GM12878 (cell line): ENCODE measurements at regions not wholly inside any gene's neighbourhood (a gene's known extent, or its start where the extent isn't known, plus 50 kb on each side); places are given as distances from the start of the nearest gene placed in this dataset.

Source experiments
- ATAC-seq: fragments of 200-7000 bp; cut with Tn5 transposase; 3 replicates; pipeline ENCODE4 v1.9.1; 2020; ENCODE audit warnings: mild to moderate bottlenecking, moderate library complexity
- BruUV-seq: library from RNA; stranded (reverse); fragments of 400-500 nt; replicated peaks from 2 replicates; lab custom pipeline; 2021; lab: Mats Ljungman, UMichigan
- CTCF ChIA-PET: fragments of 300-600 bp; sonication (Branson Sonifier 250); formaldehyde crosslinking; extraction: SDS; loops from one replicate; lab custom pipeline; 2021; ENCODE audit warnings: inconsistent platforms; lab: Yijun Ruan, JAX
- POLR2A ChIA-PET: fragments of 350-600 bp; formaldehyde crosslinking; extraction: SDS; loops from one replicate; lab custom pipeline; 2021; ENCODE audit warnings: inconsistent platforms; lab: Charles Lee
- RAD21 ChIA-PET: fragments of 300-600 bp; sonication (Branson Sonifier 250); formaldehyde crosslinking; loops from one replicate; lab custom pipeline; 2023; ENCODE audit warnings: antibody characterized with exemption; ENCODE audit not compliant: unreplicated experiment; lab: Charles Lee
- SMC1A ChIA-PET: fragments of 300-600 bp; sonication (Branson Sonifier 250); formaldehyde crosslinking; loops from one replicate; lab custom pipeline; 2023; ENCODE audit not compliant: unreplicated experiment, uncharacterized antibody; lab: Charles Lee
- DNase-seq: peaks from one replicate; pipeline ENCODE4 v3.0.0-alpha.2; 2011; ENCODE audit warnings: low read depth, low spot score
- FAIRE-seq: peaks from 3 replicates; lab custom pipeline; 2011; peaks lifted over from hg19 to GRCh38; lab: Jason Lieb, UNC
- H2AFZ ChIP-seq: 2 replicates; pipeline ENCODE4 v1.6.0; 2011; ENCODE audit warnings: low read depth, low read length, control low read depth; ENCODE audit not compliant: control insufficient read depth
- H3K27ac ChIP-seq: 2 replicates; pipeline ENCODE4 v1.5.1; 2011; ENCODE audit warnings: control low read depth; ENCODE audit not compliant: control insufficient read depth, insufficient read depth
- H3K27me3 ChIP-seq, 2 experiments: replicated peaks in 1 of 2; 2 replicates each; pipeline versions ENCODE4 v1.6.0 to v1.6.1; 2011; ENCODE audit warnings: low read length in 1 of 2; ENCODE audit not compliant: control insufficient read depth in 2 of 2, insufficient read depth in 2 of 2
- H3K36me3 ChIP-seq, 2 experiments: 2 replicates each; pipeline ENCODE4 v1.5.1; 2011; ENCODE audit warnings: low read length in 1 of 2; ENCODE audit not compliant: control insufficient read depth in 2 of 2, insufficient read depth in 2 of 2
- H3K4me1 ChIP-seq: 2 replicates; pipeline ENCODE4 v1.6.1; 2011; ENCODE audit warnings: mild to moderate bottlenecking, low read length, moderate library complexity, mixed read lengths; ENCODE audit not compliant: control insufficient read depth, insufficient read depth
- H3K4me2 ChIP-seq: 2 replicates; pipeline ENCODE4 v1.6.0; 2011; ENCODE audit warnings: control low read depth; ENCODE audit not compliant: control insufficient read depth, insufficient read depth
- H3K4me3 ChIP-seq: fragments of 200-600 bp; sonication (generic); 2 replicates; pipeline ENCODE4 v1.5.1; 2016
- H3K79me2 ChIP-seq: 2 replicates; pipeline ENCODE4 v1.6.0; 2011; ENCODE audit warnings: low read length; ENCODE audit not compliant: control insufficient read depth, insufficient read depth
- H3K9ac ChIP-seq: 2 replicates; pipeline ENCODE4 v1.8.0; 2011; ENCODE audit warnings: low read length, control low read depth, mixed read lengths; ENCODE audit not compliant: control insufficient read depth, insufficient read depth
- H3K9me3 ChIP-seq: replicated peaks from 3 replicates; pipeline ENCODE4 v1.5.1; 2011; ENCODE audit warnings: mild to moderate bottlenecking, low read length; ENCODE audit not compliant: control insufficient read depth, insufficient read depth
- H4K20me1 ChIP-seq: 2 replicates; pipeline ENCODE4 v1.6.0; 2011; ENCODE audit not compliant: control insufficient read depth, insufficient read depth
- BACH1 ChIP-seq: fragments of 450-650 bp; IDR thresholded peaks from 2 replicates; pipeline ENCODE4 v1.6.1; 2017; ENCODE audit warnings: mild to moderate bottlenecking, borderline replicate concordance
- CBFB ChIP-seq: IDR thresholded peaks from 2 replicates; pipeline ENCODE4 v1.6.1; 2016; ENCODE audit warnings: antibody characterized with exemption, low read depth
- DPF2 ChIP-seq: fragments of 450-650 bp; IDR thresholded peaks from 2 replicates; pipeline ENCODE4 v1.6.1; 2017; ENCODE audit warnings: mild to moderate bottlenecking
- EED ChIP-seq: sonication (generic); IDR thresholded peaks from 2 replicates; pipeline ENCODE4 v1.6.1; 2016; ENCODE audit warnings: antibody characterized with exemption, low read depth
- ESRRA ChIP-seq: IDR thresholded peaks from 2 replicates; pipeline ENCODE4 v1.6.1; 2012; ENCODE audit warnings: mild to moderate bottlenecking, low read length, improper control_type of control experiment
- EZH2 ChIP-seq: IDR thresholded peaks from 2 replicates; pipeline ENCODE4 v1.6.1; 2012; ENCODE audit warnings: low read depth, mild to moderate bottlenecking, control low read depth, inconsistent platforms, low read length, borderline replicate concordance; ENCODE audit not compliant: control insufficient read depth
- FOXK2 ChIP-seq: fragments of 450-650 bp; IDR thresholded peaks from 2 replicates; pipeline ENCODE4 v1.6.1; 2017; ENCODE audit warnings: mild to moderate bottlenecking, moderate library complexity
- JUND ChIP-seq: IDR thresholded peaks from 2 replicates; pipeline ENCODE4 v1.6.1; 2012; ENCODE audit warnings: low read depth, mild to moderate bottlenecking, low read length, improper control_type of control experiment, moderate library complexity
- KAT2A ChIP-seq: conservative IDR thresholded peaks from 2 replicates; pipeline ENCODE4 v1.6.1; 2011; ENCODE audit warnings: low read depth, low read length; ENCODE audit not compliant: control insufficient read depth
- NFYB ChIP-seq: IDR thresholded peaks from 2 replicates; pipeline ENCODE4 v1.6.1; 2011; ENCODE audit warnings: low read depth, mild to moderate bottlenecking, low read length, improper control_type of control experiment, moderate library complexity; ENCODE audit not compliant: insufficient read depth
- NRF1 ChIP-seq: conservative IDR thresholded peaks from 2 replicates; pipeline ENCODE4 v1.6.1; 2011; ENCODE audit warnings: mild to moderate bottlenecking, low read depth, low read length, improper control_type of control experiment
- SKIL ChIP-seq: fragments of 450-650 bp; IDR thresholded peaks from 2 replicates; pipeline ENCODE4 v1.6.1; 2017; ENCODE audit warnings: mild to moderate bottlenecking, low read depth, inconsistent platforms; ENCODE audit not compliant: poor library complexity, severe bottlenecking
- SMAD5 ChIP-seq: IDR thresholded peaks from 2 replicates; pipeline ENCODE4 v1.6.1; 2016; ENCODE audit warnings: antibody characterized with exemption, low read depth
- WRNIP1 ChIP-seq: IDR thresholded peaks from 2 replicates; pipeline ENCODE4 v1.6.1; 2011; ENCODE audit warnings: low read depth, low read length, improper control_type of control experiment, borderline replicate concordance
- ZBED1 ChIP-seq: IDR thresholded peaks from 2 replicates; pipeline ENCODE4 v1.6.1; 2016; ENCODE audit warnings: borderline replicate concordance
- ZNF207 ChIP-seq: fragments of 450-650 bp; IDR thresholded peaks from 2 replicates; pipeline ENCODE4 v1.6.1; 2014; ENCODE audit warnings: antibody characterized with exemption, mild to moderate bottlenecking, borderline replicate concordance
- ZNF217 ChIP-seq: fragments of 450-650 bp; IDR thresholded peaks from 2 replicates; pipeline ENCODE4 v1.6.1; 2017; ENCODE audit warnings: antibody characterized with exemption, mild to moderate bottlenecking
- ZZZ3 ChIP-seq: IDR thresholded peaks from 2 replicates; pipeline ENCODE4 v1.6.1; 2011; ENCODE audit warnings: low read depth; ENCODE audit not compliant: control insufficient read depth, insufficient read length
- WGBS: methylation state at CpG from one replicate; pipeline ENCODE4 v1.1.6; 2016; ENCODE audit warnings: low lambda C conversion rate; ENCODE audit not compliant: insufficient replicate concordance, insufficient coverage; ENCODE audit errors: missing lambda C conversion rate; 5-methylcytosine and 5-hydroxymethylcytosine counted together
- in situ Hi-C: fragments of 300-500 bp; cut with MboI; formaldehyde crosslinking; loops from 9 replicates; pipeline ENCODE4 v1.14.3; 2018; ENCODE audit warnings: mixed read lengths
- intact Hi-C: fragments of 100-400 bp; cut with micrococcal nuclease; formaldehyde crosslinking; loops from one replicate; pipeline ENCODE4 v1.14.2; 2022; ENCODE audit not compliant: unreplicated experiment
- TF ChIP-seq, protein P1 (sequence below): IDR thresholded peaks from 2 replicates; pipeline ENCODE4 v1.6.1; 2012; ENCODE audit warnings: low read depth, low read length, improper control_type of control experiment
- TF ChIP-seq, protein P2 (sequence below): fragments of 450-650 bp; formaldehyde crosslinking; IDR thresholded peaks from 2 replicates; pipeline ENCODE4 v1.5.0; 2022; ENCODE audit warnings: mild to moderate bottlenecking, missing genetic modification characterization

- ChIA-PET POLR2A (no interaction called here), RAD21 (no interaction called here)
- no peaks in the 10 kb centered on the region for H3K36me3 ChIP-seq
- H3K79me2 ChIP-seq, result no peaks in the 10 kb centered on the region
- no peaks in the 10 kb centered on the region; a peak in 1 of 4 replicates for H3K27me3 ChIP-seq
- TF ChIP-seq ZBED1 (no peak), CBFB (no peak), DPF2 (no peak), EZH2 (no peak), FOXK2 (no peak), SKIL (no peak), BACH1 (no peak), ESRRA (no peak), JUND (no peak), ZNF217 (no peak), WRNIP1 (no peak), SMAD5 (no peak), EED (no peak), KAT2A (no peak), NRF1 (no peak), ZZZ3 (no peak), ZNF207 (no peak), NFYB (no peak)
- TF ChIP-seq, protein P1, sequence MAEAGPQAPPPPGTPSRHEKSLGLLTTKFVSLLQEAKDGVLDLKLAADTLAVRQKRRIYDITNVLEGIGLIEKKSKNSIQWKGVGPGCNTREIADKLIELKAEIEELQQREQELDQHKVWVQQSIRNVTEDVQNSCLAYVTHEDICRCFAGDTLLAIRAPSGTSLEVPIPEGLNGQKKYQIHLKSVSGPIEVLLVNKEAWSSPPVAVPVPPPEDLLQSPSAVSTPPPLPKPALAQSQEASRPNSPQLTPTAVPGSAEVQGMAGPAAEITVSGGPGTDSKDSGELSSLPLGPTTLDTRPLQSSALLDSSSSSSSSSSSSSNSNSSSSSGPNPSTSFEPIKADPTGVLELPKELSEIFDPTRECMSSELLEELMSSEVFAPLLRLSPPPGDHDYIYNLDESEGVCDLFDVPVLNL, result no peak
- TF ChIP-seq, protein P2, sequence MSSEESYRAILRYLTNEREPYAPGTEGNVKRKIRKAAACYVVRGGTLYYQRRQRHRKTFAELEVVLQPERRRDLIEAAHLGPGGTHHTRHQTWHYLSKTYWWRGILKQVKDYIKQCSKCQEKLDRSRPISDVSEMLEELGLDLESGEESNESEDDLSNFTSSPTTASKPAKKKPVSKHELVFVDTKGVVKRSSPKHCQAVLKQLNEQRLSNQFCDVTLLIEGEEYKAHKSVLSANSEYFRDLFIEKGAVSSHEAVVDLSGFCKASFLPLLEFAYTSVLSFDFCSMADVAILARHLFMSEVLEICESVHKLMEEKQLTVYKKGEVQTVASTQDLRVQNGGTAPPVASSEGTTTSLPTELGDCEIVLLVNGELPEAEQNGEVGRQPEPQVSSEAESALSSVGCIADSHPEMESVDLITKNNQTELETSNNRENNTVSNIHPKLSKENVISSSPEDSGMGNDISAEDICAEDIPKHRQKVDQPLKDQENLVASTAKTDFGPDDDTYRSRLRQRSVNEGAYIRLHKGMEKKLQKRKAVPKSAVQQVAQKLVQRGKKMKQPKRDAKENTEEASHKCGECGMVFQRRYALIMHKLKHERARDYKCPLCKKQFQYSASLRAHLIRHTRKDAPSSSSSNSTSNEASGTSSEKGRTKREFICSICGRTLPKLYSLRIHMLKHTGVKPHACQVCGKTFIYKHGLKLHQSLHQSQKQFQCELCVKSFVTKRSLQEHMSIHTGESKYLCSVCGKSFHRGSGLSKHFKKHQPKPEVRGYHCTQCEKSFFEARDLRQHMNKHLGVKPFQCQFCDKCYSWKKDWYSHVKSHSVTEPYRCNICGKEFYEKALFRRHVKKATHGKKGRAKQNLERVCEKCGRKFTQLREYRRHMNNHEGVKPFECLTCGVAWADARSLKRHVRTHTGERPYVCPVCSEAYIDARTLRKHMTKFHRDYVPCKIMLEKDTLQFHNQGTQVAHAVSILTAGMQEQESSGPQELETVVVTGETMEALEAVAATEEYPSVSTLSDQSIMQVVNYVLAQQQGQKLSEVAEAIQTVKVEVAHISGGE, result no peak
- TF ChIP-seq, all 136 proteins: peak for 0
- Histone ChIP-seq H2AFZ (no peak overlapping the region), H4K20me1 (no peaks in the 10 kb centered on the region), H3K27ac (no peak overlapping the region), H3K9ac (no peak overlapping the region), H3K4me2 (no peak overlapping the region), H3K9me3 (no peaks in the 10 kb centered on the region), H3K4me3 (no peak overlapping the region), H3K4me1 (no peaks in the 10 kb centered on the region)
- DNase-seq, result no peak
- FAIRE-seq, result no peak
- 33% methylated on average over 2 of the region's 2 CpGs for whole genome bisulfite sequencing
- BruUV-seq, result no TSS peak
- ChIA-PET SMC1A (interaction anchor here (0.6 kb wide), 1 partner anchor 12 kb away, joined by 4 read pairs; no protein-coding TSS in a partner anchor), CTCF (no interaction called here)
- in situ Hi-C loops (no loop called here), intact Hi-C loops (no loop called here)
- ATAC-seq, result no peak
Measured at GRCh38 chr17:55614061-55614460, 102.8 kb upstream of the SMIM36 start.
